ENCODE measurements at regions not wholly inside any gene's neighbourhood (a gene's known extent, or its start where the extent isn't known, plus 50 kb on each side); places are given as distances from the start of the nearest gene placed in this dataset.

- no peak for TF ChIP-seq EZH2 (IDR thresholded peaks at IDR 0.05; ENCODE audit: borderline replicate concordance, low read depth, low read length, poor library complexity, severe bottlenecking)
- no peak for TF ChIP-seq CTCF (conservative IDR thresholded peaks at IDR 0.05; ENCODE audit: low read depth, low read length)
Measured at GRCh38 chr3:162368417-162368816, 871.8 kb downstream of the OTOL1 start.

All from A673 (cell line).